GM18502 (cell line): ENCODE measurements at regions not wholly inside any gene's neighbourhood (a gene's known extent, or its start where the extent isn't known, plus 50 kb on each side); places are given as distances from the start of the nearest gene placed in this dataset.

Source experiments
- ATAC-seq: cut with Tn5 transposase; IDR thresholded peaks from one replicate; pipeline ENCODE4 v1.9.1; 2021; ENCODE audit warnings: mild to moderate bottlenecking; ENCODE audit not compliant: unreplicated experiment, poor library complexity

GRCh38 chr19:31402529-31403316 is 53.5 kb upstream of the TSHZ3 start:
- ATAC-seq, result no peak

DNA sequence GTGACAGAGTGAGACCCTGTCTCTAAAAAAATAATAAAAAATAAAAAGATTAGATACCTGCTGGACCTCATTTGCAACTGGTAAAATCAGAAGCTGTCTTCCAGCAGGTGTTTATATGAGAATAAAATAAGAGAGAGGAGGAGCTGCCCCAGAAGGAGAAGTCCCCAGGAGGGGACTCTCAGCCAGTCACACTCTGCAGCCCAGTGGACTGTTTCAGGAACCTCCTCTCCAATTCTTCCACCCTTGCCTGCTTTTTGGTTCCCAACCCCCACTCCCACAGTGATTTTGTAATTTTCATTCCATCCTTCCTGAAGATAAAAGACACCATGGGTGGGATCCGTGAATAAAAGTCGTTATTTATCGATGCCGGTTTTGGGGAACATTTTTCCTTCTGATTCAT is 56.9 kb upstream of the TSHZ3 start:
- ATAC-seq, result no peak

GRCh38 chr19:31408460-31409124 is 59.4 kb upstream of the TSHZ3 start:
- no peak for ATAC-seq

DNA sequence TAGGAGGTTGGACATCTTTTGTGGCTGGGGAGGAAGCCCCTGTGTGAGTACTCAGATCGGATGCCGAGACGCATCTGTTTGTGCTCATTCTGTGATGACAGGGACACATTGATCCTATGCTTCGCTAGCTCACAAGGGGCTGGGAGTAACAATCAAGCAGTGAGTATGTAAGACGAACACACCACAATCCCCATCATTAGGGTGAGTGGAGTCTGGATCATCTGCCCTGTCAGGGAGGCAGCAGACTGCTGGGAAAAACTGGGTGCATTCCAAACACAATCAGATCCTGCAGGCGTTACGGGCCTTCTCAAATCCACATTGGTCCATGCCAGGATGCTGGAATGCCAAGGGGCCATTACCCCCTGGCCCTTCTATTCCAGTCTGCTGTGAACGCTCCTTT is 64.1 kb upstream of the TSHZ3 start:
- no peak for ATAC-seq

DNA sequence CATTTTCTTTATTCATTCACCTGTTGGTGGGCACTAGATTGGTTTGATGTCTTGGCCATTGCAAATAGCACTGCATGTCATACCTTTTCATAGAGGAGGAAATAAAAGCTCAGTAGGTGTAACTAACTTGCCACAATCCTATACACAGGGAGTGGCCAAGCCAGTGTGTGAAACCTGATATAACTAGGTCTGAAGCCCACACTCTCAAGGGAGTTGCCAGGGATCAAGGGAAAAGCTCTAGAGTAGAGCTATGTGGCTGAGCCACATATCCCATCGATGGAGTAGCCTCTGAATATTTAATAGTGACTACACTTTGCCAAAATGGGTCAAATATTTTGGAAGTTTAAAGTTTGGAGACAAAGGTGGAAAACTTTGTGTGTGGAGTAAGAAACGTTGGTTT is 66.1 kb upstream of the TSHZ3 start:
- no peak for ATAC-seq

GRCh38 chr19:31416548-31416947 is 67.3 kb upstream of the TSHZ3 start:
- no peak for ATAC-seq

DNA sequence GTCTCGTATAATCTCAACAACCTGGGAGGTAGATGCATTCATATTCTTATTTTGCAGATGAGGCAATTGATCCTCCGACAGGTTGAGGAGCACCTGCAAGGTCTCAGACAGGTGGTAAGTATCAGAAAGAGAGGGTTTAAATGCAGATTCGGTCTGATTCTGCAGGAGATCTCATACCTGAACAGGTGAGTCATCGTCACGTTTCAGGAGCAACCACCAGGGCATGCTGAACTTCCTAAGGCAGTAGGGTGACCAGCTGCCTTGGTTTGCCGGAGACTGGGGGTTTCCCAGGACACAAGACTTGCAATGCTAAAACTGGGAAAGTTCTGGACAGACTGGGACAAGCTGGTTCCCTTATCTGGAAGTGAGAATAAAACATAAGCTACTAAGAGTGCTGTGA is 68.8 kb upstream of the TSHZ3 start:
- no peak for ATAC-seq

GRCh38 chr19:31418692-31419430 is 69.6 kb upstream of the TSHZ3 start:
- ATAC-seq, result no peak

GRCh38 chr19:31419871-31420445 is 70.7 kb upstream of the TSHZ3 start:
- no peak for ATAC-seq

GRCh38 chr19:31421082-31421481 is 71.8 kb upstream of the TSHZ3 start:
- no peak for ATAC-seq

DNA sequence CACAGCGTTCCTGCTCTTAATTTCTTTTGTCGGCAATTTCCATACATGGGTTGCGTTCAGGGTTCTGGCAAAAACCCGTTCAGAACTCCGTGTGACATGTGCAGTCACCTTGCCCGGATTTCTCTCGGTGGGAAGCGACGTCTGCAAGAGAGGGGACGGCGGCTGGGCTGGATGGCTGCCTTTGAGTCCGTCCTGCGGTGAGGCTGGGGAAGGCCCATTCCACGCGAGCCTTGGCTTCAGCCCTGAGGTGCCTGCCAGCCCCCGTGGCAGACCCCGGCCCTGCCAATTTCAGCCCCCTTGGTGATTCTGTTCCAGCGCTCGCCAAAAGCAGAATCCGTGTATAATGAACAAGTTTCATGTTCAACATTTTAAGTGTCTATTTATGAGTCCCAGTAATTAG is 72.6 kb upstream of the TSHZ3 start:
- ATAC-seq, result no peak

DNA sequence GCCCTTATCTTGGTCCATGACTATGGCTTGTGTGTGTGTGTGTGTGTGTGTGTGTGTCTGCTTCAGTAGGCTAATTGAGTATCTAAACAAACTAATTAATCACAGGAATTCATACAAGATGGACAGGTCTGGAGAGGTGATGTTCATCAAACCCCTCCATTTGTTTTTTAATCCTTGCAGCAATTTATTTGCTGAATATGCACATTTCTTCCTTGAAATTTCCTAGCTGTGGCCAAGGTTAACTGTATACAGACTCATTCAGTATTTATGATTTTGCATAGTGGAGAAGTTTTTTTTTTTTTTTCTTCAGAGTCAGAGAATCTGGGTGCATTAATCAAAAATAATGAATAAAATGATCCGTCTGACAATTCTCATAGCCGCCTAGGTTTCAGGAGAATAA is 74.7 kb upstream of the TSHZ3 start:
- ATAC-seq, result no peak

GRCh38 chr19:31424861-31425620 is 75.8 kb upstream of the TSHZ3 start:
- ATAC-seq, result no peak

GRCh38 chr19:31427857-31428256 is 78.6 kb upstream of the TSHZ3 start:
- ATAC-seq, result no peak

- no peak for ATAC-seq
Observed at GRCh38 chr19:31430381-31430780, 81.1 kb upstream of the TSHZ3 start.

- ATAC-seq, result no peak
Observed at GRCh38 chr19:31432201-31432810, 83.1 kb upstream of the TSHZ3 start.

- ATAC-seq, result no peak
Observed at GRCh38 chr19:31436121-31436776, 87.0 kb upstream of the TSHZ3 start.

DNA sequence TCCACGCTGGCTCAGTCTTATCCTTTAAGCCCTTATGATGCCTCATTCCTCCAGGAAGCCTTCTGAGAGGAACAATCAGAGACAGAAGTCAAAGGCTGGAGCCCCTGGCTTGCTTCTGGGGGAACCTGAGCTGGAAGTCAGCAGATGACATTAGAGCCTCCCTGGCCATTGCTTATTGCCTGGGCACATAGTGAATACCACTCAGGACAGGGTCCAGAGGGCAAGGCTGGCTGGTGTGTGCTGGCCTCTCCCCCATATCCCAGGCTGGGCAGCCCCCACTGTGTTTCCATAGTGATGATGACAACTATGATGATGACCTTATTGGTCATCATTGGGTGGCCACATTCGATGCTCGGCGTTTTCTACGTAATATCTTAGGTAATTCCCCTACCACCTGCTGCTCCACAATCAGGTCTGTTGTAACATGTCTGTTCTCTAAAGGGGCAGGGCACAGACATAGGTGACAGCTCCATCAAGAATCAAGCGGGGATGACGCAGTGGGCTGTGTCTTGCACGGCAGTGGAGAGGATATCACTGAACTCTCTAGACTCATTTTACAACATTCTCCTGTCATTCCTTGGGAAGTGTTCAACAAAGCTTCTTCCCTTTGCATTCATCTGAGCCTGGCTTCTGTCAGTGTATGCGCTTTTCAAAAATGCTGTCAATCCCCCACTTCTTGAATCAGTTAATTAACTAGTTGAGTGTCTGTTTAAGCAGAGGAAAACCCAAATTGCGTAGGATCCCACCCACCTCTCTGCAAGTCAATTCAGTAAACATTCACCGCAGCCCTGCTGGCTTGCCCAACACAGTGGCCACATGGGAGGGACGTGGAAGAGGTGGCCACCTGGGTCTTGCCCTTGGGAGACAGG is 89.4 kb upstream of the TSHZ3 start:
- no peak for ATAC-seq

DNA sequence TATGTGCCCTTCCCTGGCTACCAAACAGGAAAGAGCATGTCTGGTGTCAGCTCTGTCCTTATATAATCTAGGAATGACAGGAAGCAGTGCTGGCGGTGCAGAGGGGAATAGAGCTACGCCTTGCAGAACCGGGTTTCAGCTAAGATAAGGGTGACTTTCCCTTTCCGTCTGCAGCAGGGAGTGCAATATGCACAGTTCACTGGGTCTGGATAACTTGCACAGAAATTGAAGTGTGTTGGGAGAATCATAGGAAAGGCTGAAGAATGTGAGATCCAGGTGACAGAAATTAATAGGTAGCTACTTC is 90.0 kb upstream of the TSHZ3 start:
- no peak for ATAC-seq
